Colonic mucosa (tissue), 4 donors: ENCODE measurements at regions not wholly inside any gene's neighbourhood (a gene's known extent, or its start where the extent isn't known, plus 50 kb on each side); places are given as distances from the start of the nearest gene placed in this dataset.

ENCODE experiments used
- DNase-seq: peaks from one replicate; pipeline ENCODE4 v3.0.0-alpha.2; 2020
- H3K27ac ChIP-seq: fragments of 200-600 bp; one replicate; pipeline ENCODE4 v1.8.0; 2021
- H3K27me3 ChIP-seq: fragments of 200-600 bp; one replicate; pipeline ENCODE4 v1.8.0; 2021
- H3K36me3 ChIP-seq: fragments of 200-600 bp; one replicate; pipeline ENCODE4 v1.8.0; 2021
- H3K4me1 ChIP-seq: fragments of 200-600 bp; one replicate; pipeline ENCODE4 v1.8.0; 2021; ENCODE audit warnings: mild to moderate bottlenecking
- H3K4me3 ChIP-seq: fragments of 200-600 bp; one replicate; pipeline ENCODE4 v1.8.0; 2021
- H3K9ac ChIP-seq, 2 donors: one replicate each; pipeline ENCODE4 v1.7.0; 2013; ENCODE audit warnings: control low read depth in 2 of 2, low read depth in 2 of 2, low read length in 2 of 2
- H3K9me3 ChIP-seq: fragments of 200-600 bp; one replicate; pipeline ENCODE4 v1.8.0; 2021
- intact Hi-C: fragments of 100-400 bp; cut with DNase I; formaldehyde crosslinking; loops from one replicate; pipeline ENCODE4 v1.14.1; 2022
- TF ChIP-seq, protein P1 (sequence below): fragments of 200-600 bp; IDR thresholded peaks from one replicate; pipeline ENCODE4 v1.8.0; 2022; ENCODE audit warnings: antibody characterized with exemption, mild to moderate bottlenecking
- donor health status: healthy.
- donor health status: DM: no; HTN: no; CAD: no.
- donor health status: DM: no; HTN: no; CAD: no.

DNA sequence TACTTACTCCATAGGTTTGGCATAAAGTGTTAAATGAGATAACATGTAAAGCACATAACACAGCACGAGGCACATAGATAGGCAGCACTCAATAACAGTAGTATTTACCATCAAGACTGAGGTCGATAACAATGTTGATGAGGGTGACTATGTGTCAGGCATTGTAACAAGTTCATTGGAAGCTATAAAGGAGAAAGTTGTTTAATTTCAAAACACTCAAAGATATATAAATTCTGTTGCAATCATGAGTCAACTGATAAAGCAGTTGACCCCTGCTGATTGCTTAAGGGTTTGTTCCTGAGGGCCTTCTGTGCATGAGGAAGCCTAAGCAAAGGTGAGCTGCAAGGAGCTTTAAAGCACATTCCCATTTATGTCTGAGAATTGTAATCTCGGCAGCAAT lies 760.5 kb downstream of the SATB2 start:
- peak; percentile 42 for DNase-seq
- no peaks in the 10 kb centered on the region for H3K27me3 ChIP-seq
- H3K4me1 ChIP-seq: no peaks in the 10 kb centered on the region
- TF ChIP-seq, protein P1, sequence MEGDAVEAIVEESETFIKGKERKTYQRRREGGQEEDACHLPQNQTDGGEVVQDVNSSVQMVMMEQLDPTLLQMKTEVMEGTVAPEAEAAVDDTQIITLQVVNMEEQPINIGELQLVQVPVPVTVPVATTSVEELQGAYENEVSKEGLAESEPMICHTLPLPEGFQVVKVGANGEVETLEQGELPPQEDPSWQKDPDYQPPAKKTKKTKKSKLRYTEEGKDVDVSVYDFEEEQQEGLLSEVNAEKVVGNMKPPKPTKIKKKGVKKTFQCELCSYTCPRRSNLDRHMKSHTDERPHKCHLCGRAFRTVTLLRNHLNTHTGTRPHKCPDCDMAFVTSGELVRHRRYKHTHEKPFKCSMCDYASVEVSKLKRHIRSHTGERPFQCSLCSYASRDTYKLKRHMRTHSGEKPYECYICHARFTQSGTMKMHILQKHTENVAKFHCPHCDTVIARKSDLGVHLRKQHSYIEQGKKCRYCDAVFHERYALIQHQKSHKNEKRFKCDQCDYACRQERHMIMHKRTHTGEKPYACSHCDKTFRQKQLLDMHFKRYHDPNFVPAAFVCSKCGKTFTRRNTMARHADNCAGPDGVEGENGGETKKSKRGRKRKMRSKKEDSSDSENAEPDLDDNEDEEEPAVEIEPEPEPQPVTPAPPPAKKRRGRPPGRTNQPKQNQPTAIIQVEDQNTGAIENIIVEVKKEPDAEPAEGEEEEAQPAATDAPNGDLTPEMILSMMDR: no peak
- peak overlapping the region in 1 of 2 donors; percentile 30 for H3K9ac ChIP-seq
- H3K27ac ChIP-seq: peak overlapping the region; percentile 69
- H3K9me3 ChIP-seq: no peaks in the 10 kb centered on the region
- H3K4me3 ChIP-seq: no peak overlapping the region
- no peaks in the 10 kb centered on the region for H3K36me3 ChIP-seq
- intact Hi-C loops: no loop called here

DNA sequence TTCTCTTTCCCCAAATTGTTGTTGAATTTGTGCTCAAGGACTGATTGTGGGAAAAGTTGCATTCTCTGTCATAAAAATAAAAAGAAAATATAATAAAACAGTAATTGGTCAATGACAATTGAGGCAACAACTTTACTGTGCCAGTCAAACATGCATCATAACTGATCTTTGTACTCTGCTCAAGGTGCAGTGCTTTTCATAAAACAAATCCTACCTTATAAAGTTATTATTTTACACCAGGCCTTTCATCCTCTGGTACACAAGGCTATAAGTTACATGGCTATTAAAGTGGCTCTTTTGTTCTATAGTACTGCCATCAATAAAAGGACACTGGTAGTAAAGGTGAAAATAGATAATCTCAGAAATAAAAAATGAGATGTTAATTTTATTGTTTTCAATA lies 761.9 kb downstream of the SATB2 start:
- H3K27me3 ChIP-seq: no peaks in the 10 kb centered on the region
- H3K9me3 ChIP-seq: no peaks in the 10 kb centered on the region
- no peaks in the 10 kb centered on the region for H3K4me1 ChIP-seq
- no peak overlapping the region for H3K4me3 ChIP-seq
- peak; percentile 47 for DNase-seq
- H3K9ac ChIP-seq: no peak overlapping the region
- no peaks in the 10 kb centered on the region for H3K36me3 ChIP-seq
- intact Hi-C loops: no loop called here
- H3K27ac ChIP-seq: peak overlapping the region; percentile 69
- TF ChIP-seq, protein P1: no peak

DNA sequence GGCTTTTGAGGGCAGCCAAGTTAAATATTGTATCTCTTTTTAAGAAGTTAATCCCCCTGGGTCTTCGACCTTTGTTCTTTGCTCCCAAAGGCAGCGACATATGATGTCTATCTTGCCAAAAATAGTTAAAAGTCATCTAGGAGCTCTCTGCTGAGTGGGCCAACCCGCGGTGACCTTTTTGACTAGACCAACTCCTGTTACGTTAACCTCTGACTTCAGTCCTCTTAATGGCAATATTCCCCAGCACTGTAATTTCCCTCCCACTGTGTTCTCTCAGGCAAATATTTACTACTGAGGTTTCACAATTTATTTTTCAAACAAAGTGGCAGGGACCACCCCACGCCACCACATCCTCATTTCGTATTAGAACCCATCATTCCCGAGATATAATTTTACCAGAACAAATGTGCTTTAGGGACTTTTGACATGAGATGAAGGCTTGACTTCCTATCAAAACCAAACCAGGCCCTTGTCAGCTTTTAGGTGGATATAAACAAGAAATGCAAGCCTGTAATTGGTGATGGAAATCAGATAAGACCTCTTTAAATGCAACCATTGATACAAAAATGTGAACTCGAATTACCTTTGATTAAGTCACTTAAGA lies 764.7 kb downstream of the SATB2 start:
- Histone ChIP-seq H3K27me3 (no peaks in the 10 kb centered on the region), H3K9me3 (no peaks in the 10 kb centered on the region), H3K27ac (no peak overlapping the region), H3K9ac (no peak overlapping the region), H3K36me3 (no peaks in the 10 kb centered on the region), H3K4me1 (no peaks in the 10 kb centered on the region), H3K4me3 (no peak overlapping the region)
- intact Hi-C loops: no loop called here
- TF ChIP-seq, protein P1: no peak
- DNase-seq: no peak

- no peak overlapping the region for H3K27ac ChIP-seq
- H3K4me3 ChIP-seq: no peak overlapping the region
- DNase-seq: no peak
- intact Hi-C loops: no loop called here
- no peaks in the 10 kb centered on the region for H3K36me3 ChIP-seq
- TF ChIP-seq, protein P1: no peak
- no peaks in the 10 kb centered on the region for H3K27me3 ChIP-seq
- H3K9ac ChIP-seq: no peak overlapping the region
- H3K4me1 ChIP-seq: no peaks in the 10 kb centered on the region
- no peaks in the 10 kb centered on the region for H3K9me3 ChIP-seq
Observed at GRCh38 chr2:198691236-198691635, 766.5 kb downstream of the SATB2 start.

DNA sequence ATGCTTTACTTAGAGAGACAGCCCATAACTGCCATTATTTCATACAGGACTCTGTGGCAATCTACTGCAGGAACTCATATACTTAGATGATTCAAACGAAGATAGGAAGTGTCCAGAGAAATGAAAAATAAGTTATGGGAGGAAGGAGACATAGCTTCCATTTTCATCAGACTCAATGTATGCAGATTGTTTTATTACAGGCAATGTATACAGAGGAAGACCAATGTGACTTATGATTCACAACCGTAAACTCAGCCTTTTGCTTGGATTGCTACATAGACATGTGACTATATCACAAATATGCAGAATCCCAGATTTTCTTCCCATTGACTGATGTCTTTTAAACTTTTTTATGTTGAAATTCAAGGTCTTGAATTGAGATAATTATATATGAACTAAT lies 793.4 kb downstream of the SATB2 start:
- Histone ChIP-seq H3K27ac (no peak overlapping the region), H3K4me1 (no peaks in the 10 kb centered on the region), H3K9ac (no peak overlapping the region), H3K9me3 (no peaks in the 10 kb centered on the region), H3K36me3 (no peaks in the 10 kb centered on the region), H3K4me3 (no peak overlapping the region), H3K27me3 (no peaks in the 10 kb centered on the region)
- TF ChIP-seq, protein P1: no peak
- DNase-seq: no peak
- intact Hi-C loops: no loop called here
